ENCODE measurements at regions not wholly inside any gene's neighbourhood (a gene's known extent, or its start where the extent isn't known, plus 50 kb on each side); places are given as distances from the start of the nearest gene placed in this dataset.

DNA sequence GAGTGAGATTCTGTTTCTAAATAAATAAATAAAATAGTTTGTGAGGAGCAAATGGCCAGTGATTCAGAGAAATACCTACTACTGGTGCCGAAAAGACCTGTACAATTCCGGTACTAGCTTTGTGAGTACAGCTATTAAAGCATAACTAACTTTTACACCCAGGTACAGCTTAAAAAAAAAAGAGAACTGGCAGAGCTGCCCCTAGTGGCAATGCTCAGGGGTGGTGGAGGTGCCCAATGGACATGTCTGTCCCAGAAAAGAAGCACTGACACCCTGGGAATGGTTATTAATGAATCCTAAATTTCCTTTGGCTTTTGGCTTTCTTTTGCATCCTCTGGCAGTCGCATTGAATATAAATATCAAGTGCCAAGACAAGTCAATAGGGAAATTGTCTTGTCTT lies 87.0 kb downstream of the LIPG start:
- POLR2A ChIA-PET: no interaction called here
- no TSS peak for BruUV-seq (replicated peaks)
- peak; percentile 8 for DNase-seq (ENCODE audit: unreplicated experiment)
- Mint-ChIP-seq H3K4me3 (ENCODE audit: unreplicated experiment) (no peak overlapping the region), H3K4me1 (ENCODE audit: insufficient read depth, unreplicated experiment) (no peaks in the 10 kb centered on the region), H3K36me3 (ENCODE audit: insufficient read depth, unreplicated experiment) (no peaks in the 10 kb centered on the region), H3K27ac (ENCODE audit: low read depth, unreplicated experiment) (no peak overlapping the region), H3K9me3 (ENCODE audit: unreplicated experiment) (no peaks in the 10 kb centered on the region), H3K27me3 (ENCODE audit: insufficient read depth, unreplicated experiment) (no peaks in the 10 kb centered on the region)
- CTCF ChIA-PET: interaction anchor here (0.6 kb wide), 3 partner anchors 32 to 1513 kb away, joined by 3 to 7 read pairs (median 3); no protein-coding TSS in a partner anchor
- peak; percentile 26 for TF ChIP-seq CTCF (IDR thresholded peaks at IDR 0.05; ENCODE audit: unreplicated experiment)
- intact Hi-C loops (cut with micrococcal nuclease): no loop called here

Measured in MCF 10A (cell line).